ENCODE measurements at regions not wholly inside any gene's neighbourhood (a gene's known extent, or its start where the extent isn't known, plus 50 kb on each side); places are given as distances from the start of the nearest gene placed in this dataset.

- TF ChIP-seq REST (IDR thresholded peaks at IDR 0.05; ENCODE audit: insufficient read depth in 1 of 2, low read depth in 2 of 2, low read length in 2 of 2) (no peak), SIN3A (IDR thresholded peaks at IDR 0.05; ENCODE audit: borderline replicate concordance, insufficient read depth, low read length) (no peak), TAF1 (IDR thresholded peaks at IDR 0.05; ENCODE audit: borderline replicate concordance, insufficient read depth, low read length) (no peak), POLR2AphosphoS5 (IDR thresholded peaks at IDR 0.05; ENCODE audit: low read depth, low read length) (no peak), FOXP2 (optimal IDR thresholded peaks at IDR 0.05; ENCODE audit: borderline replicate concordance, extremely low read depth, extremely low read length, insufficient read depth) (no peak)
Observed at GRCh38 chr15:35991386-35991785, 445.4 kb upstream of the DPH6 start.
